DOHH2 (cell line): ENCODE measurements at regions not wholly inside any gene's neighbourhood (a gene's known extent, or its start where the extent isn't known, plus 50 kb on each side); places are given as distances from the start of the nearest gene placed in this dataset.

ENCODE experiments used
- H3F3A ChIP-seq: fragments of 200-600 bp; sonication (generic), shearing (Covaris generic); 2 replicates; pipeline ENCODE4 v1.6.0; 2016; ENCODE audit warnings: antibody characterized with exemption, mild to moderate bottlenecking; ENCODE audit not compliant: control insufficient read depth, insufficient read depth
- H3K27ac ChIP-seq: fragments of 200-600 bp; sonication (generic); 2 replicates; pipeline ENCODE4 v1.5.1; 2014; ENCODE audit warnings: low read depth, mild to moderate bottlenecking, low read length, moderate library complexity
- H3K27me3 ChIP-seq: fragments of 200-600 bp; sonication (generic); 2 replicates; pipeline ENCODE4 v1.6.1; 2014; ENCODE audit warnings: mild to moderate bottlenecking, low read length, mixed read lengths; ENCODE audit not compliant: control insufficient read depth
- H3K36me3 ChIP-seq: fragments of 200-600 bp; sonication (generic); 2 replicates; pipeline ENCODE4 v1.6.1; 2014; ENCODE audit warnings: mild to moderate bottlenecking, low read length, moderate library complexity, mixed read lengths; ENCODE audit not compliant: control insufficient read depth
- H3K4me1 ChIP-seq: fragments of 200-600 bp; sonication (generic); 2 replicates; pipeline ENCODE4 v1.6.1; 2014; ENCODE audit warnings: mild to moderate bottlenecking, low read length, mixed read lengths; ENCODE audit not compliant: control insufficient read depth
- H3K4me2 ChIP-seq: fragments of 200-600 bp; sonication (generic); 2 replicates; pipeline ENCODE4 v1.6.0; 2014; ENCODE audit warnings: mild to moderate bottlenecking, low read length, moderate library complexity
- H3K4me3 ChIP-seq: fragments of 200-600 bp; sonication (generic); 2 replicates; pipeline ENCODE4 v1.5.1; 2014; ENCODE audit warnings: mild to moderate bottlenecking, low read length, mixed read lengths
- H3K79me2 ChIP-seq: fragments of 200-600 bp; sonication (generic); 2 replicates; pipeline ENCODE4 v1.6.1; 2014; ENCODE audit warnings: mild to moderate bottlenecking, low read length, mixed read lengths; ENCODE audit not compliant: control insufficient read depth
- H3K9me2 ChIP-seq: fragments of 200-600 bp; sonication (generic); replicated peaks from 2 replicates; pipeline ENCODE4 v1.6.1; 2014; ENCODE audit warnings: mild to moderate bottlenecking, low read length, mixed read lengths; ENCODE audit not compliant: control insufficient read depth
- H3K9me3 ChIP-seq: fragments of 200-600 bp; sonication (generic); 2 replicates; pipeline ENCODE4 v1.6.1; 2014; ENCODE audit warnings: antibody characterized with exemption, low read length, mixed read lengths; ENCODE audit not compliant: control insufficient read depth, insufficient read depth
- H4K20me1 ChIP-seq: fragments of 200-600 bp; sonication (generic); 2 replicates; pipeline ENCODE4 v1.6.0; 2014; ENCODE audit warnings: low read depth, mild to moderate bottlenecking, antibody characterized with exemption, low read length, moderate library complexity; ENCODE audit not compliant: control insufficient read depth, insufficient read depth
- EZH2phosphoT487 ChIP-seq: fragments of 200-600 bp; sonication (generic); IDR thresholded peaks from 2 replicates; pipeline ENCODE4 v1.6.1; 2017; ENCODE audit warnings: borderline replicate concordance, mild to moderate bottlenecking, antibody characterized with exemption, low read length, moderate library complexity, mixed read lengths
- TF ChIP-seq, protein P1 (sequence below): fragments of 200-600 bp; sonication (generic); IDR thresholded peaks from one replicate; pipeline ENCODE4 v1.5.1; 2014; ENCODE audit warnings: antibody characterized with exemption, mild to moderate bottlenecking, low read depth, low read length; ENCODE audit not compliant: poor library complexity, severe bottlenecking

DNA sequence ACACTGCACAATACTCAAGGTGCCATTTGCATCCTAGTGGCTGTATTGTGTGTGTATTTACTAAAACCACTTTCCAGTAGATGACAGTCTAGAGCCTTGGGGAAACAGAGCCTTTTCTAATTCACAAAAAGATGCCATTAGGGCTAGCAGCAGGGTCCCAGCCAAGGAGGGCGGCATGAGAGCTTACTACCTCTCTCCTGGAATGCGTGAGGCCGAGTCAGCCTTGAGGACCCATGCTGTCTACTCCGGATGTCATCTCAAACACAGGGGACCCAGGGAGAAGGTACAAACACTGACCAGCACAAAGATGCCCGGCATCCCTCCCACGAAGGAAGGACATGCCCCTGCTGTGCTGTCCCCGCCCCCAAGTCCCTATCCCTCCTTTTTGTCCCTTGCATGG lies 65.5 kb downstream of the CYCS start:
- H3K4me3 ChIP-seq = no peak overlapping the region
- H3K27me3 ChIP-seq = peaks cover 14% of the 10 kb centered on the region
- H3K9me2 ChIP-seq = no peaks in the 10 kb centered on the region
- no peak overlapping the region for H3K27ac ChIP-seq
- H3K4me2 ChIP-seq = no peak overlapping the region
- no peaks in the 10 kb centered on the region for H3K79me2 ChIP-seq
- TF ChIP-seq, protein P1, sequence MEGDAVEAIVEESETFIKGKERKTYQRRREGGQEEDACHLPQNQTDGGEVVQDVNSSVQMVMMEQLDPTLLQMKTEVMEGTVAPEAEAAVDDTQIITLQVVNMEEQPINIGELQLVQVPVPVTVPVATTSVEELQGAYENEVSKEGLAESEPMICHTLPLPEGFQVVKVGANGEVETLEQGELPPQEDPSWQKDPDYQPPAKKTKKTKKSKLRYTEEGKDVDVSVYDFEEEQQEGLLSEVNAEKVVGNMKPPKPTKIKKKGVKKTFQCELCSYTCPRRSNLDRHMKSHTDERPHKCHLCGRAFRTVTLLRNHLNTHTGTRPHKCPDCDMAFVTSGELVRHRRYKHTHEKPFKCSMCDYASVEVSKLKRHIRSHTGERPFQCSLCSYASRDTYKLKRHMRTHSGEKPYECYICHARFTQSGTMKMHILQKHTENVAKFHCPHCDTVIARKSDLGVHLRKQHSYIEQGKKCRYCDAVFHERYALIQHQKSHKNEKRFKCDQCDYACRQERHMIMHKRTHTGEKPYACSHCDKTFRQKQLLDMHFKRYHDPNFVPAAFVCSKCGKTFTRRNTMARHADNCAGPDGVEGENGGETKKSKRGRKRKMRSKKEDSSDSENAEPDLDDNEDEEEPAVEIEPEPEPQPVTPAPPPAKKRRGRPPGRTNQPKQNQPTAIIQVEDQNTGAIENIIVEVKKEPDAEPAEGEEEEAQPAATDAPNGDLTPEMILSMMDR = no peak
- no peak for TF ChIP-seq EZH2phosphoT487
- no peaks in the 10 kb centered on the region for H3K4me1 ChIP-seq
- H3K9me3 ChIP-seq = no peaks in the 10 kb centered on the region
- no peaks in the 10 kb centered on the region for H3F3A ChIP-seq
- H3K36me3 ChIP-seq = no peaks in the 10 kb centered on the region
- no peaks in the 10 kb centered on the region for H4K20me1 ChIP-seq

DNA sequence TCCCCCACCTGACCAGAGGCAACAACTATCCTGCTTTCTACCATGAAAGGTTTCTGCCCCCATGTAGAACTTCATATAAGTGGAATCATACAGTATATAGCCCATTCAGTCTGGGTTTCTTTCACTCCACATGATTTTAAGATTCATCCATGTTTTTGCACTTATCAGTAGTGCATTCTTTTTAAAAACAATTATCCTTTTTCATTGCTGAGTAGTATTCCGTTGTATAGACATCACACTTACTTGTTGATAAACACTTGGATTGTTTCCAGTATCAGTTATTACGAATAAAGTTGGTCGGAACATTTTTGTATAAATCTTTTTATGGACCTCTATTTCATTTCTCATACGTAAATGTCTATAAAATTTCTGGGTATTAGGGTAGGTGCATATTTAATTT lies 68.7 kb downstream of the CYCS start:
- Histone ChIP-seq H3K36me3 (no peaks in the 10 kb centered on the region), H3K4me3 (no peak overlapping the region), H3K4me2 (no peak overlapping the region), H3K27me3 (peaks cover 14% of the 10 kb centered on the region), H4K20me1 (no peaks in the 10 kb centered on the region), H3K27ac (no peak overlapping the region), H3K79me2 (no peaks in the 10 kb centered on the region), H3K9me3 (no peaks in the 10 kb centered on the region), H3F3A (no peaks in the 10 kb centered on the region), H3K9me2 (no peaks in the 10 kb centered on the region), H3K4me1 (no peaks in the 10 kb centered on the region)
- TF ChIP-seq, protein P1 = no peak
- no peak for TF ChIP-seq EZH2phosphoT487

DNA sequence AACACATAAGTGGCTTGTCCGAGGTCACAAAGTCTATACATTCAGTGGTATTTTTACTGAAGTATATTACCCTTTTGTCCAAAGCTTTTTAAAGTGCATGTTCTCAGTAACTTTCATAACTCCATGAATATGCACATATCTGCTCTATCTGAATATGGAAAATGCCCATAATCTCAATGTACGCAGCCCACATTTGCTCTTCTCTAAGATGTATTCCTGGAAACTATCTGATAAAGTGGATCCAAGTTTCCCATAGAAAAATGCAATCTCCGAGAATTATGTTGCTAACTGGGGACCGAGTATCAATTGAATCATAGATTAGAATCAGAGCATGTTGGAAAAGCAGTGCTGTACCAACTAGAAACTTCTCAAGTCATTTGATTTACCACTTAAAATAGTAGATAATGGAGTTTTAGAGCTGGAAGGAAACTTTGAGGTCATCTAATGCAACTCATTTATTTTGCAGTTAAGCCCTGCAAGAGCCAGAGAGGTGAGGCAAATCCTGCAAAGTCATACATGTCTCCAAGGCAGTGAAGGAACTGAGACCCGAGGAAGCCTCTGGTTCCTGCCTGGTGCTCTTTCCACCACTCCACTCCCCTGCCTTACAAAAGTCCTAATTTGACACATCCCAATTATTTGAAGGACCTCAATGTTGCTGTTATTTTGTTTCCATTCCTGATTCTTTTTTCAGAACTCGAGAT lies 69.4 kb downstream of the CYCS start:
- H3K27me3 ChIP-seq = peaks cover 14% of the 10 kb centered on the region; the same call in 1 of the 2 replicates
- no peaks in the 10 kb centered on the region for H3K9me2 ChIP-seq
- no peaks in the 10 kb centered on the region for H3K79me2 ChIP-seq
- no peaks in the 10 kb centered on the region for H3K4me1 ChIP-seq
- no peak overlapping the region for H3K4me3 ChIP-seq
- H3K27ac ChIP-seq = no peak overlapping the region
- H3K4me2 ChIP-seq = no peak overlapping the region
- H3F3A ChIP-seq = no peaks in the 10 kb centered on the region
- H3K36me3 ChIP-seq = no peaks in the 10 kb centered on the region
- no peaks in the 10 kb centered on the region for H4K20me1 ChIP-seq
- no peaks in the 10 kb centered on the region for H3K9me3 ChIP-seq
- no peak for TF ChIP-seq EZH2phosphoT487
- TF ChIP-seq, protein P1 = no peak
